ENCODE measurements at regions not wholly inside any gene's neighbourhood (a gene's known extent, or its start where the extent isn't known, plus 50 kb on each side); places are given as distances from the start of the nearest gene placed in this dataset.

DNA sequence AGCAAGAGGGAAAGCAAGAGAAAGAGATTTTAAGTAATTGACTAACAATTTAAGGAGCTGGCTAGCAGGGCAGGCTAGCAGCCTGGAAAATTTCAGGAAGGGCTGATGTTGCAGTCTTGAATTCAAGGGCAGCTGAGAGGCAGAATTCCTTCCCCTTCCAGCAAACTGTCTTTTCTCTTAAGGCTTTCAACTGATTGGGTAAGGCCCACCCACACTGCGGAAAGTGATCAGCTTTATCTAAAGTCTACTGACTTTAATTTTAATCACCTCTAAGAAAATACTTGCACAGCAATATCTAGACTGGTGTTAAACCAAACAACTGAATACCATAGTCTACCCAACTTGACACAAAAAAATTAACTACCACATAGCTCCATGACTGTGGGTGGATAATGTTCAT, 303.9 kb downstream of the FZD1 start:
- H3K27me3 ChIP-seq (ENCODE audit: control insufficient read depth in 1 of 2, insufficient read depth in 2 of 2, low read length in 2 of 2), result no peaks in the 10 kb centered on the region
- Mint-ChIP-seq H3K4me1 (ENCODE audit: low read depth) (no peaks in the 10 kb centered on the region), H3K27me3 (no peaks in the 10 kb centered on the region), H3K27ac (no peak overlapping the region), H3K4me3 (no peak overlapping the region), H3K36me3 (ENCODE audit: low read depth) (no peaks in the 10 kb centered on the region), H3K9me3 (peaks cover 2% of the 10 kb centered on the region)
- ATAC-seq (ENCODE audit: poor library complexity) (no peak), DNase-seq (no peak)
- ChIA-PET POLR2A (no interaction called here), CTCF (no interaction called here)
- H3K36me3 ChIP-seq (ENCODE audit: insufficient read depth, low read length), result no peaks in the 10 kb centered on the region
- TF ChIP-seq, protein P1, sequence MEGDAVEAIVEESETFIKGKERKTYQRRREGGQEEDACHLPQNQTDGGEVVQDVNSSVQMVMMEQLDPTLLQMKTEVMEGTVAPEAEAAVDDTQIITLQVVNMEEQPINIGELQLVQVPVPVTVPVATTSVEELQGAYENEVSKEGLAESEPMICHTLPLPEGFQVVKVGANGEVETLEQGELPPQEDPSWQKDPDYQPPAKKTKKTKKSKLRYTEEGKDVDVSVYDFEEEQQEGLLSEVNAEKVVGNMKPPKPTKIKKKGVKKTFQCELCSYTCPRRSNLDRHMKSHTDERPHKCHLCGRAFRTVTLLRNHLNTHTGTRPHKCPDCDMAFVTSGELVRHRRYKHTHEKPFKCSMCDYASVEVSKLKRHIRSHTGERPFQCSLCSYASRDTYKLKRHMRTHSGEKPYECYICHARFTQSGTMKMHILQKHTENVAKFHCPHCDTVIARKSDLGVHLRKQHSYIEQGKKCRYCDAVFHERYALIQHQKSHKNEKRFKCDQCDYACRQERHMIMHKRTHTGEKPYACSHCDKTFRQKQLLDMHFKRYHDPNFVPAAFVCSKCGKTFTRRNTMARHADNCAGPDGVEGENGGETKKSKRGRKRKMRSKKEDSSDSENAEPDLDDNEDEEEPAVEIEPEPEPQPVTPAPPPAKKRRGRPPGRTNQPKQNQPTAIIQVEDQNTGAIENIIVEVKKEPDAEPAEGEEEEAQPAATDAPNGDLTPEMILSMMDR (IDR thresholded peaks at IDR 0.05), result no peak
- no peak overlapping the region for H3K27ac ChIP-seq (ENCODE audit: low read depth in 1 of 2, low read length in 2 of 2)
- peaks cover 0 to 11% of the 10 kb centered on the region in 2 experiments for H3K9me3 ChIP-seq (ENCODE audit: control insufficient read depth in 1 of 2, insufficient read depth in 1 of 2, low read length in 2 of 2)
- intact Hi-C loops (cut with DNase I, micrococcal nuclease), result no loop called here
- no peak overlapping the region for H3K4me3 ChIP-seq (ENCODE audit: low read length)
- no peaks in the 10 kb centered on the region for H3K4me1 ChIP-seq (ENCODE audit: insufficient read depth, low read length)

DNA sequence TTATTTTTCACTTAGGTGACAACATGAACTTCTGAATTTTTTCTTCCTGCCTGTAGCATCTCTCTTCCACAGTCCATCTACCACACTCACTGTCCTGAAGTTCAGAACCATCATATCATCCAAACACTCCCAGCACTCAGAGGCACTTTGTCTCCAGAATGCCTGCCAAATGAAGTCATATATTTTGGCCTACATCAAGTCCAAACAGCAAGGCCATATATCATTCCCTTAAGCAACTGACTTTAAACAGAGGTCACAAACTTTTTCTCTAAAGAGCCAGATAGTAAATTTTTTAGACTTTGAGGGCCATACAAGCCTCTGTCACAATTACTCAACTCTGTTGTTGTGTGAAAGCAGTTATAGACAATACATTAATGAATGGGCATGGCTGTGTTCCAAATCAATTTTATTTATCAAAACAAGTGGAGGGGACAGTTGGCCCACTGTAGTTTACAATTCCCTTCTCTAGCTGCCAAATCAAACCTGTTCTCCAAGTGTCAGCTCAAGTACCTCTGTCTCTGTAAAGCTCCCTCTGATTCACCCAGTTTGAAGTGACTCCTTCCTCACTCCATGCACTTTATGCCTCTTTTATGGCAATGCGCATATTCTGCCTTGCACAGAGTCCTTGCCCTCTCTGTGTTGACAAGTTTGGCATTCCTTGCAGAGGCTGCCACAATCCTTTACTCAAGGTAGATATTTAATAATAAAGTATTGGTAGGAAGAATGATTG, 305.7 kb downstream of the FZD1 start:
- H3K9me3 ChIP-seq (ENCODE audit: control insufficient read depth in 1 of 2, insufficient read depth in 1 of 2, low read length in 2 of 2), result peaks cover 0 to 11% of the 10 kb centered on the region in 2 experiments
- no peak overlapping the region for H3K4me3 ChIP-seq (ENCODE audit: low read length)
- H3K27ac Mint-ChIP-seq, result no peak overlapping the region
- H3K27me3 ChIP-seq (ENCODE audit: control insufficient read depth in 1 of 2, insufficient read depth in 2 of 2, low read length in 2 of 2), result no peaks in the 10 kb centered on the region
- ATAC-seq (ENCODE audit: poor library complexity), result no peak
- H3K9me3 Mint-ChIP-seq, result peaks cover 6% of the 10 kb centered on the region
- DNase-seq, result no peak
- H3K36me3 Mint-ChIP-seq (ENCODE audit: low read depth), result no peaks in the 10 kb centered on the region
- ChIA-PET POLR2A (no interaction called here), CTCF (no interaction called here)
- no peaks in the 10 kb centered on the region for H3K4me1 Mint-ChIP-seq (ENCODE audit: low read depth)
- no peaks in the 10 kb centered on the region for H3K36me3 ChIP-seq (ENCODE audit: insufficient read depth, low read length)
- no peaks in the 10 kb centered on the region for H3K4me1 ChIP-seq (ENCODE audit: insufficient read depth, low read length)
- intact Hi-C loops (cut with DNase I, micrococcal nuclease), result no loop called here
- no peak overlapping the region for H3K4me3 Mint-ChIP-seq
- no peaks in the 10 kb centered on the region for H3K27me3 Mint-ChIP-seq
- H3K27ac ChIP-seq (ENCODE audit: low read depth in 1 of 2, low read length in 2 of 2), result no peak overlapping the region
- TF ChIP-seq, protein P1 (IDR thresholded peaks at IDR 0.05), result no peak

DNA sequence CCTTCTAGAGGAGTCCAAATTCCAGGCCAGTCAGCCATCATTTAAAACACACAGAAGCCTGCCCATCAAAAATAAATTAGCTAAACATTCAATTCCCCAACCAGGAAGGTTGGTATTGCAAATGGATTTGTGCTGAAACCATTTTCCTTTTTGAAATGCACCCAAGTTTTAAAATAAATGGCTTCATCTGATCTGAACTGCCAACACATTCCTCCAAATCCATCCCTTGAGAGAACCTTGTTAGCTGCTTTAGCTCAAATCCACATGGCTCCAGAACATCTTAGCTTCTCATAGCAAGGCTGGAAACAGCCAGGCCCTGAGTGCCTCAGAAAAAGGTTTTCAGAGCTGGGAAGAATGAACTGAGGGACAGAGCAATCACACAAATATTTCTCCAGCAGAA, 306.3 kb downstream of the FZD1 start:
- Mint-ChIP-seq H3K9me3 (peaks cover 6% of the 10 kb centered on the region), H3K4me3 (no peak overlapping the region), H3K27me3 (no peaks in the 10 kb centered on the region), H3K4me1 (ENCODE audit: low read depth) (no peaks in the 10 kb centered on the region), H3K27ac (no peak overlapping the region), H3K36me3 (ENCODE audit: low read depth) (no peaks in the 10 kb centered on the region)
- ATAC-seq (ENCODE audit: poor library complexity) (no peak), DNase-seq (no peak)
- TF ChIP-seq, protein P1 (IDR thresholded peaks at IDR 0.05), result no peak
- Histone ChIP-seq H3K27me3 (ENCODE audit: control insufficient read depth in 1 of 2, insufficient read depth in 2 of 2, low read length in 2 of 2) (no peaks in the 10 kb centered on the region), H3K36me3 (ENCODE audit: insufficient read depth, low read length) (no peaks in the 10 kb centered on the region), H3K4me3 (ENCODE audit: low read length) (no peak overlapping the region), H3K9me3 (ENCODE audit: control insufficient read depth in 1 of 2, insufficient read depth in 1 of 2, low read length in 2 of 2) (peaks cover 0 to 10% of the 10 kb centered on the region in 2 experiments), H3K4me1 (ENCODE audit: insufficient read depth, low read length) (no peaks in the 10 kb centered on the region), H3K27ac (ENCODE audit: low read depth in 1 of 2, low read length in 2 of 2) (no peak overlapping the region)
- POLR2A ChIA-PET, result no interaction called here
- intact Hi-C loops (cut with DNase I, micrococcal nuclease), result no loop called here
- CTCF ChIA-PET, result no interaction called here

All from CD4-positive, alpha-beta T cell (primary cell).